Natural killer cell (primary cell): ENCODE measurements at regions not wholly inside any gene's neighbourhood (a gene's known extent, or its start where the extent isn't known, plus 50 kb on each side); places are given as distances from the start of the nearest gene placed in this dataset.

Experiments
- ATAC-seq, 3 donors: fragments of 150-1000 bp in 2 of 3; fragments of 200-7000 bp in 1 of 3; cut with Tn5 transposase; 1 replicate in 1 of 3; 2 replicates in 2 of 3; pipeline ENCODE4 v1.10.0; 2021; ENCODE audit warnings: mild to moderate bottlenecking in 2 of 3, moderate library complexity in 2 of 3
- DNase-seq, 2 donors: peaks; one replicate each; pipeline versions ENCODE4 v3.0.0 to v3.0.0-alpha.2; 2013 to 2021; ENCODE audit warnings: mixed read lengths in 1 of 2
- H3K27ac ChIP-seq: one replicate; pipeline ENCODE4 v1.5.1; 2013; ENCODE audit warnings: mild to moderate bottlenecking, low read length
- H3K27me3 ChIP-seq: one replicate; pipeline ENCODE4 v1.6.1; 2013; ENCODE audit warnings: low read length; ENCODE audit not compliant: control insufficient read depth, insufficient read depth
- H3K36me3 ChIP-seq: one replicate; pipeline ENCODE4 v1.6.1; 2013; ENCODE audit warnings: low read length; ENCODE audit not compliant: control insufficient read depth, insufficient read depth
- H3K4me1 ChIP-seq: one replicate; pipeline ENCODE4 v1.6.1; 2013; ENCODE audit warnings: low read length; ENCODE audit not compliant: control insufficient read depth, insufficient read depth
- H3K4me3 ChIP-seq: one replicate; pipeline ENCODE4 v1.5.1; 2013; ENCODE audit warnings: low read length
- H3K9me3 ChIP-seq: one replicate; pipeline ENCODE4 v1.6.1; 2013; ENCODE audit warnings: low read length; ENCODE audit not compliant: control insufficient read depth, insufficient read depth
- H3K27ac Mint-ChIP-seq, 2 donors: one replicate each; pipeline ENCODE4 v1.8.0; 2022; ENCODE audit warnings: mild to moderate bottlenecking in 2 of 2, mixed read lengths in 2 of 2, moderate library complexity in 1 of 2
- H3K27me3 Mint-ChIP-seq, 2 donors: one replicate each; pipeline ENCODE4 v1.8.0; 2022; ENCODE audit warnings: low read depth in 2 of 2, mixed read lengths in 2 of 2
- H3K36me3 Mint-ChIP-seq: one replicate; pipeline ENCODE4 v1.8.0; 2022; ENCODE audit warnings: mixed read lengths
- H3K4me1 Mint-ChIP-seq, 2 donors: one replicate each; pipeline ENCODE4 v1.8.0; 2022; ENCODE audit warnings: mixed read lengths in 2 of 2
- H3K4me3 Mint-ChIP-seq: one replicate; pipeline ENCODE4 v1.8.0; 2022; ENCODE audit warnings: mild to moderate bottlenecking, moderate library complexity, mixed read lengths
- H3K9me3 Mint-ChIP-seq, 2 donors: one replicate each; pipeline ENCODE4 v1.8.0; 2022; ENCODE audit warnings: mixed read lengths in 2 of 2
- WGBS: methylation state at CpG from one replicate; pipeline ENCODE4 v1.1.7; 2013; ENCODE audit warnings: missing lambda C conversion rate; ENCODE audit not compliant: insufficient coverage; 5-methylcytosine and 5-hydroxymethylcytosine counted together
- intact Hi-C: fragments of 100-400 bp; cut with micrococcal nuclease; formaldehyde crosslinking; loops from one replicate; pipeline ENCODE4 v1.14.2; 2022
- TF ChIP-seq, protein P1 (sequence below): fragments of 200-600 bp; IDR thresholded peaks from one replicate; pipeline ENCODE4 v1.8.0; 2022; ENCODE audit warnings: antibody characterized with exemption

DNA sequence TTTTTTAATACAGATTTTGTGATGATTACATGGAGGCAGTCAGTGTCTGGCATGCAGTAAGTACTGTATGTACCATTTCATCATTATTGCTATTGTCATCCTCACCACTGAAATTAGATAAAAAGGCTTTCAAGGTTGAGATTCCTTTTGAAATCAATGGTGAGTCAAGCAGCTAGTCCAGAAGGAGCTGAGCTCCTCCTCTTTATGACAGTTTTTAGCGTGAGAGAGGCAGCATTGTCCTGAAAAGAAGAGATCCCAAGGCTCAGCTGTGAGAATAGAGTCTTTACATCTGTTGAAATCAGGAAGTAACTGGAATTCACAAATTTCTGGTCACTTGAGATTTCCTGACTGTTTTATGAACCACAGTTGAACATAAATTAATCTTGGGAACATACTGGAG lies 161.9 kb downstream of the PAX1 start:
- ATAC-seq (no peak), DNase-seq (no peak)
- H3K36me3 ChIP-seq: no peaks in the 10 kb centered on the region
- TF ChIP-seq, protein P1, sequence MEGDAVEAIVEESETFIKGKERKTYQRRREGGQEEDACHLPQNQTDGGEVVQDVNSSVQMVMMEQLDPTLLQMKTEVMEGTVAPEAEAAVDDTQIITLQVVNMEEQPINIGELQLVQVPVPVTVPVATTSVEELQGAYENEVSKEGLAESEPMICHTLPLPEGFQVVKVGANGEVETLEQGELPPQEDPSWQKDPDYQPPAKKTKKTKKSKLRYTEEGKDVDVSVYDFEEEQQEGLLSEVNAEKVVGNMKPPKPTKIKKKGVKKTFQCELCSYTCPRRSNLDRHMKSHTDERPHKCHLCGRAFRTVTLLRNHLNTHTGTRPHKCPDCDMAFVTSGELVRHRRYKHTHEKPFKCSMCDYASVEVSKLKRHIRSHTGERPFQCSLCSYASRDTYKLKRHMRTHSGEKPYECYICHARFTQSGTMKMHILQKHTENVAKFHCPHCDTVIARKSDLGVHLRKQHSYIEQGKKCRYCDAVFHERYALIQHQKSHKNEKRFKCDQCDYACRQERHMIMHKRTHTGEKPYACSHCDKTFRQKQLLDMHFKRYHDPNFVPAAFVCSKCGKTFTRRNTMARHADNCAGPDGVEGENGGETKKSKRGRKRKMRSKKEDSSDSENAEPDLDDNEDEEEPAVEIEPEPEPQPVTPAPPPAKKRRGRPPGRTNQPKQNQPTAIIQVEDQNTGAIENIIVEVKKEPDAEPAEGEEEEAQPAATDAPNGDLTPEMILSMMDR: no peak
- H3K4me1 ChIP-seq: no peaks in the 10 kb centered on the region
- H3K4me1 Mint-ChIP-seq: no peaks in the 10 kb centered on the region
- WGBS: 56% methylated on average over 1 of the region's 1 CpG
- no peaks in the 10 kb centered on the region for H3K27me3 ChIP-seq
- H3K27ac ChIP-seq: no peak overlapping the region
- intact Hi-C loops: no loop called here
- no peaks in the 10 kb centered on the region for H3K9me3 ChIP-seq
- peaks cover 0 to 8% of the 10 kb centered on the region in 2 donors for H3K9me3 Mint-ChIP-seq
- no peak overlapping the region for H3K4me3 Mint-ChIP-seq
- no peak overlapping the region for H3K4me3 ChIP-seq
- H3K36me3 Mint-ChIP-seq: no peaks in the 10 kb centered on the region
- no peaks in the 10 kb centered on the region for H3K27me3 Mint-ChIP-seq
- no peak overlapping the region for H3K27ac Mint-ChIP-seq

DNA sequence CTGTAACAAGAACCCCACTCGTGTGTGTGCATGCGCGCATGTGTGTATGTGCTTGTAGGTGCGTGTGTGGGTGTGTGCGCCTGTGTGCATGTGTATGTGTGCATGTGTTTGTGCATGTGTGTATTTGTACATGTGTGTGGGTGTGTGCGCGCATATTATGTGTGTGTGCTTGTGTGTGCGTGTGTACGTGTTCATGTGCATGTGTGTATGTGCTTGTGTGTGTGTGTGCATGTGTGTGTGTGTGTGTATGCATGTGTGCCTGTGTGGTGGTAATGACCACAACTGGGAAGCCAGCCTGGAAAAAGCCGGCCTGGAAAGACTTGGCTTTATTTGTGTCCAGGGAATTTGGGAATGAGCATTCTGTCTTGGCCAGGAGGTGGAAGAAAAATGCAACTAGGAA lies 157.5 kb downstream of the PAX1 start:
- Histone ChIP-seq H3K4me1 (no peaks in the 10 kb centered on the region), H3K27ac (no peak overlapping the region), H3K9me3 (no peaks in the 10 kb centered on the region), H3K4me3 (no peak overlapping the region), H3K27me3 (no peaks in the 10 kb centered on the region), H3K36me3 (no peaks in the 10 kb centered on the region)
- no peak overlapping the region for H3K4me3 Mint-ChIP-seq
- 93% methylated on average over 10 of the region's 10 CpGs for WGBS
- intact Hi-C loops: no loop called here
- H3K4me1 Mint-ChIP-seq: no peaks in the 10 kb centered on the region
- no peak overlapping the region for H3K27ac Mint-ChIP-seq
- TF ChIP-seq, protein P1: no peak
- no peaks in the 10 kb centered on the region for H3K27me3 Mint-ChIP-seq
- no peaks in the 10 kb centered on the region for H3K36me3 Mint-ChIP-seq
- DNase-seq (no peak), ATAC-seq (no peak)
- peaks cover 0 to 12% of the 10 kb centered on the region in 2 donors for H3K9me3 Mint-ChIP-seq

DNA sequence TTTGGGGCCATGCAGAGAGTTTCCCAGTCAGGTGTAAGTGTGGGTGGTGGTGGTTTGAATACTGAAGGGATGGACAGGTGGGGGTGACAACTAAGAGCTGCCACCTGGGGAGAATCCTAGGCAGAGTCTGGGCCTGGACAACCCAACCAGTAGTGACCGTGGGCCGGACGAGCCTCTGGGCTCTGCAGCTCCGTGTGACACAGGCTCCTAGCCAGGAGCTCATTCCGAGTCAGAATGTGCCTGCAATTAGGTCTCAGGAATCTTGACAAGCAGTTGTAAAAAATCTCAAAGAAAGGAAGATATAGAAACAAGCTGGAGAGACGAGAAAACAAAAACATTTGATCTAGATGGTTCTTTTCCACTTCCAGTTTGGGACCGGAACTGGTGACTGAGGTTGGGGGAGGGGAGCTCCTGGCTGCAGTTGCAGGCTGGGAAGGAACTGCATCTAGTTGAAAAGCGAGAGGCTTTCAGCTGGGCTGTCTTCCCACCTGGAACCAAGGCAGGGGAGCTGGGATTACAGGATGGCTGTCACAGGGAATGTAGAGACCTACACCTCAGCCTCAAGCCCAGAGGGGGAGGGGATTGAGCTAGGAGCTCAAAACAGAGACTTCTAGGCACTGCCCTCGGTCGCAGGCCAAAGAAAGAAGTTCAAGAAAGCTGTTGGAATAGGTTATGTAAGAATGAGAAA lies 156.9 kb downstream of the PAX1 start:
- Histone ChIP-seq H3K9me3 (no peaks in the 10 kb centered on the region), H3K4me3 (no peak overlapping the region), H3K4me1 (no peaks in the 10 kb centered on the region), H3K27me3 (no peaks in the 10 kb centered on the region), H3K27ac (no peak overlapping the region), H3K36me3 (no peaks in the 10 kb centered on the region)
- intact Hi-C loops: no loop called here
- H3K9me3 Mint-ChIP-seq: peaks cover 0 to 12% of the 10 kb centered on the region in 2 donors
- WGBS: 80% methylated on average over 10 of the region's 10 CpGs
- TF ChIP-seq, protein P1: no peak
- no peaks in the 10 kb centered on the region for H3K27me3 Mint-ChIP-seq
- H3K27ac Mint-ChIP-seq: no peak overlapping the region
- no peaks in the 10 kb centered on the region for H3K4me1 Mint-ChIP-seq
- no peaks in the 10 kb centered on the region for H3K36me3 Mint-ChIP-seq
- DNase-seq (no peak), ATAC-seq (no peak)
- no peak overlapping the region for H3K4me3 Mint-ChIP-seq

DNA sequence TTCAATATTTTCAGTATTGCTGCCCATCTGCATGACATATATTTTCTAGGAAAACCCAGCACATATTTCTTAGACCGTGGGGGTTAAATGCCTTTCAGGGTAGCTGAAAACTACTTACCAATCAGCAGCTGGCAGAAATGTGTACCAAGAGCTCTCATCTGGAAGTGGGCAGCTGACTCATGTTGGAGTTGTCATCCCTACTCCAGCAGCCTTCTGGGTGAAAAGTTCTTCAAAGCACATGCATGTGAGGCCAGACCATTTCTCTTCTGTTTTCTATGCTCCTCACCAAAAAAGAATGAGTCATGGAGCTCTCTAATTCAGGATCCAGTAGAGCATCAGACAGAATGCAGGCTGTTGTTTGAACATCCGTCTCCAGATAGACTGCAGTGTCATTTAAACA lies 135.5 kb downstream of the PAX1 start:
- Mint-ChIP-seq H3K27me3 (no peaks in the 10 kb centered on the region), H3K9me3 (peaks cover 8 to 12% of the 10 kb centered on the region in 2 donors), H3K27ac (no peak overlapping the region), H3K4me3 (no peak overlapping the region), H3K36me3 (no peaks in the 10 kb centered on the region), H3K4me1 (no peaks in the 10 kb centered on the region)
- DNase-seq (no peak), ATAC-seq (no peak)
- intact Hi-C loops: no loop called here
- no peaks in the 10 kb centered on the region for H3K9me3 ChIP-seq
- no peaks in the 10 kb centered on the region for H3K27me3 ChIP-seq
- H3K27ac ChIP-seq: no peak overlapping the region
- H3K4me1 ChIP-seq: no peaks in the 10 kb centered on the region
- TF ChIP-seq, protein P1: no peak
- 81% methylated on average over 2 of the region's 2 CpGs for WGBS
- H3K36me3 ChIP-seq: no peaks in the 10 kb centered on the region
- no peak overlapping the region for H3K4me3 ChIP-seq
